ENCODE measurements at regions not wholly inside any gene's neighbourhood (a gene's known extent, or its start where the extent isn't known, plus 50 kb on each side); places are given as distances from the start of the nearest gene placed in this dataset.
"Not testable (repeated sequence)": the region's sequence is repeated elsewhere in the genome, so short reads cannot be mapped to it uniquely, and the experiment has no call there.

- ATAC-seq (no peak), DNase-seq (no peak)
- H3K4me1 ChIP-seq: no peaks in the 10 kb centered on the region
- TF ChIP-seq CTCF (IDR thresholded peaks at IDR 0.05): no peak
- H3K36me3 ChIP-seq: no peaks in the 10 kb centered on the region
- H3K4me3 ChIP-seq: no peak overlapping the region
- no peak overlapping the region for H3K27ac ChIP-seq
- H3K27me3 ChIP-seq (ENCODE audit: low read depth): no peaks in the 10 kb centered on the region
- intact Hi-C loops (cut with DNase I): no loop called here
- peaks cover 13% of the 10 kb centered on the region for H3K9me3 ChIP-seq
Measured at GRCh38 chr5:37955748-37956147, 115.9 kb upstream of the GDNF start.

- Histone ChIP-seq H3K9me3 (peaks cover 13% of the 10 kb centered on the region), H3K27me3 (ENCODE audit: low read depth) (no peaks in the 10 kb centered on the region), H3K4me3 (no peak overlapping the region), H3K36me3 (no peaks in the 10 kb centered on the region), H3K27ac (no peak overlapping the region), H3K4me1 (no peaks in the 10 kb centered on the region)
- no peak for ATAC-seq
- no peak for TF ChIP-seq CTCF (IDR thresholded peaks at IDR 0.05)
- intact Hi-C loops (cut with DNase I): no loop called here
- no peak for DNase-seq
Measured at GRCh38 chr5:37954561-37954960, 114.7 kb upstream of the GDNF start.

GRCh38 chr5:37951946-37952721 is 112.3 kb upstream of the GDNF start:
- DNase-seq (no peak), ATAC-seq (no peak)
- no peaks in the 10 kb centered on the region for H3K27me3 ChIP-seq (ENCODE audit: low read depth)
- H3K4me1 ChIP-seq: no peaks in the 10 kb centered on the region
- H3K9me3 ChIP-seq: no peaks in the 10 kb centered on the region
- intact Hi-C loops (cut with DNase I): no loop called here
- TF ChIP-seq CTCF (IDR thresholded peaks at IDR 0.05): no peak
- H3K4me3 ChIP-seq: no peak overlapping the region
- H3K27ac ChIP-seq: no peak overlapping the region
- no peaks in the 10 kb centered on the region for H3K36me3 ChIP-seq

- no peak for DNase-seq
- Histone ChIP-seq H3K27me3 (ENCODE audit: low read depth) (no peaks in the 10 kb centered on the region), H3K9me3 (no peaks in the 10 kb centered on the region), H3K4me1 (no peaks in the 10 kb centered on the region), H3K27ac (no peak overlapping the region), H3K4me3 (no peak overlapping the region), H3K36me3 (no peaks in the 10 kb centered on the region)
- intact Hi-C loops (cut with DNase I): no loop called here
- TF ChIP-seq CTCF (IDR thresholded peaks at IDR 0.05): no peak
- ATAC-seq: no peak
Measured at GRCh38 chr5:37950436-37950835, 110.6 kb upstream of the GDNF start.

- no peaks in the 10 kb centered on the region for H3K4me1 ChIP-seq
- H3K4me3 ChIP-seq: no peak overlapping the region
- H3K27me3 ChIP-seq (ENCODE audit: low read depth): no peaks in the 10 kb centered on the region
- no peaks in the 10 kb centered on the region for H3K9me3 ChIP-seq
- H3K36me3 ChIP-seq: no peaks in the 10 kb centered on the region
- ATAC-seq (no peak), DNase-seq (no peak)
- intact Hi-C loops (cut with DNase I): no loop called here
- H3K27ac ChIP-seq: no peak overlapping the region
- no peak for TF ChIP-seq CTCF (IDR thresholded peaks at IDR 0.05)
Measured at GRCh38 chr5:37945446-37945845, 105.6 kb upstream of the GDNF start.

GRCh38 chr5:37943136-37943535 is 103.3 kb upstream of the GDNF start:
- H3K27ac ChIP-seq; ATAC-seq; H3K9me3 ChIP-seq; intact Hi-C loops (cut with DNase I); H3K36me3 ChIP-seq; H3K4me1 ChIP-seq; DNase-seq; H3K4me3 ChIP-seq; H3K27me3 ChIP-seq (ENCODE audit: low read depth): not testable (repeated sequence)
